Mucosa of descending colon (tissue), 3 donors: ENCODE measurements at regions not wholly inside any gene's neighbourhood (a gene's known extent, or its start where the extent isn't known, plus 50 kb on each side); places are given as distances from the start of the nearest gene placed in this dataset.

Source experiments
- ATAC-seq: fragments of 200-7000 bp; cut with Tn5 transposase; one replicate; pipeline ENCODE4 v1.9.1; 2020; ENCODE audit warnings: mild to moderate bottlenecking, moderate library complexity
- DNase-seq, 3 donors: peaks; one replicate each; pipeline ENCODE4 v3.0.0-alpha.2; 2020
- H3K36me3 ChIP-seq: fragments of 200-600 bp; one replicate; pipeline ENCODE4 v1.8.0; 2021; ENCODE audit warnings: low read depth, mild to moderate bottlenecking
- H3K4me1 ChIP-seq: fragments of 200-600 bp; one replicate; pipeline ENCODE4 v1.8.0; 2021; ENCODE audit warnings: low read depth, mild to moderate bottlenecking
- H3K4me3 ChIP-seq: fragments of 200-600 bp; one replicate; pipeline ENCODE4 v1.8.0; 2021; ENCODE audit warnings: mild to moderate bottlenecking
- H3K9me3 ChIP-seq: fragments of 200-600 bp; one replicate; pipeline ENCODE4 v1.8.0; 2021; ENCODE audit warnings: mild to moderate bottlenecking
- CTCF ChIP-seq: fragments of 200-600 bp; IDR thresholded peaks from one replicate; pipeline ENCODE4 v1.8.0; 2022; ENCODE audit warnings: antibody characterized with exemption, mild to moderate bottlenecking
- intact Hi-C, 2 donors: fragments of 100-400 bp; cut with DNase I in 1 of 2; cut with micrococcal nuclease in 1 of 2; formaldehyde crosslinking; loops; one replicate each; pipeline versions ENCODE4 v1.11.0 to v1.11.1; 2022; cut with DNase I, micrococcal nuclease
- donor health status: DM: no; HTN: no; CAD: no; lungs with moderate emphysema.
- donor health status: DM: no; HTN: no; CAD: no.
- donor health status: DM: no; HTN: yes; CAD: no.

GRCh38 chr4:121237069-121237399 is 72.9 kb upstream of the TNIP3 start:
- no peak for TF ChIP-seq CTCF
- peak; percentile 51 for ATAC-seq
- H3K36me3 ChIP-seq, result no peaks in the 10 kb centered on the region

DNA sequence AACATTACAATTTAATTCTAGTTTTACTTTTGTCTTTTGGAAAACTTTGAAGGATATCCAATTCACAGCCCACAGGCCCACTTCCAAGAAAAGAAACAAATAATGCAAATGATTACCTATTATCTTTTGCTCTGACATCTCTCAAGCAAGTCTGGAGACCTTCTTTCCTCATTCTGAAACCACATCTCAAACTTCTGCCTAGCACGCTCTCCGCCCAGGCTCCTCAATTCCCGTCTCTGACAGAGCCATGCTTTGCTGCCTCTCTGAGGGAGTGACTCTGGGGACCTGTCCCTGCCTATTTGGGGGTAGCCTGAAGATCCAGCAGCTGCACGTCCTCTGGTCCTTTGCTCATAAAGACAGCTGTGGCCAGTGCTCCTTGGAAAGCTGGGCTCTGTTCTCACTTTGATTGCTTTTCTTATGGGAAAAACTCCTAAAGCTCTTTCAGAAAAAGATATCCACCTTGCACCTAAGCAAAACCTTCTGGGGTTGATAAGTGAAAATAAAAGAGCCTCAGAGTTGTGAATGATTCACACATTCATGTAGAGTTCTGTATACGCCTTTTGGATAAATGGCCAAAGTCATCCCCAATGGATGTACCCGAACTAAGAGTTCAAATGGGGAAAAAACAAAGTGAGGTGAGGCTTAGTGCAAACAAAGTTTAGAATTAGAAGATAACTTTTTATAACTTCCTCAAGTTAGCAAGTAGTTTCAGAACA is 72.4 kb upstream of the TNIP3 start:
- intact Hi-C loops, result no loop called here
- no peak for TF ChIP-seq CTCF
- DNase-seq, result no peak
- H3K4me1 ChIP-seq, result no peaks in the 10 kb centered on the region
- no peaks in the 10 kb centered on the region for H3K36me3 ChIP-seq
- no peaks in the 10 kb centered on the region for H3K9me3 ChIP-seq
- ATAC-seq, result peak; percentile 69
- H3K4me3 ChIP-seq, result no peak overlapping the region

More at GRCh38 chr4:121237069-121237399, 72.9 kb upstream of the TNIP3 start:
- H3K4me1 ChIP-seq, result no peaks in the 10 kb centered on the region
- no peak for DNase-seq
- intact Hi-C loops, result no loop called here
- no peaks in the 10 kb centered on the region for H3K9me3 ChIP-seq
- no peak overlapping the region for H3K4me3 ChIP-seq

GRCh38 chr4:121233982-121234381 is 69.9 kb upstream of the TNIP3 start:
- Histone ChIP-seq H3K36me3 (no peaks in the 10 kb centered on the region), H3K4me1 (no peaks in the 10 kb centered on the region), H3K9me3 (no peaks in the 10 kb centered on the region), H3K4me3 (no peak overlapping the region)
- DNase-seq (no peak), ATAC-seq (no peak)
- intact Hi-C loops, result no loop called here
- no peak for TF ChIP-seq CTCF

DNA sequence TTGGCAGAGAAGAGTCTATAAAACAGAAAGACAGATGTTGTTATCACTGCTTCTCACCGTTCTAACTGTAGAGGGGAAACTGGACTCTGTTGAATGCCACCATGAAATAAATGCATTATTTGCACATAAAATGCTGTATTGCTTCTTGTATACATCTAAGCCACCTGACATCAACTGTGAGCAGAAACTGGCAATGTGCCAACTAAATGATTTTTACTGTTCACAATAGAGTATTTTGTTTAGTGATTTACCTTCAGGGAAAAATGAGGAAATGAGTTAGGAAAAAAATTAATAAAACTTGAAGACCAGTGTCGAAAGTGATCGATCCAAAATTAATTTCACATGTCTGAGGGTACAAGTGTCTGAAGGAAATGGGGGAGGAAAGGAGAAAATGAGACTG is 65.9 kb upstream of the TNIP3 start:
- no peak for TF ChIP-seq CTCF
- DNase-seq (no peak), ATAC-seq (no peak)
- Histone ChIP-seq H3K4me3 (no peak overlapping the region), H3K4me1 (no peaks in the 10 kb centered on the region), H3K36me3 (no peaks in the 10 kb centered on the region), H3K9me3 (no peaks in the 10 kb centered on the region)
- intact Hi-C loops, result no loop called here

- Histone ChIP-seq H3K4me3 (no peak overlapping the region), H3K9me3 (no peaks in the 10 kb centered on the region), H3K36me3 (no peaks in the 10 kb centered on the region), H3K4me1 (no peaks in the 10 kb centered on the region)
- intact Hi-C loops, result no loop called here
- no peak for DNase-seq
- no peak for TF ChIP-seq CTCF
- ATAC-seq, result no peak
Measured at GRCh38 chr4:121228848-121229247, 64.7 kb upstream of the TNIP3 start.

GRCh38 chr4:121227341-121227792 is 63.2 kb upstream of the TNIP3 start:
- no peaks in the 10 kb centered on the region for H3K4me1 ChIP-seq
- H3K4me3 ChIP-seq, result no peak overlapping the region
- DNase-seq (no peak), ATAC-seq (no peak)
- no peaks in the 10 kb centered on the region for H3K9me3 ChIP-seq
- TF ChIP-seq CTCF, result no peak
- H3K36me3 ChIP-seq, result no peaks in the 10 kb centered on the region
- intact Hi-C loops, result no loop called here
